Activated CD4-positive, alpha-beta T cell treated with anti-CD3 and anti-CD28 coated beads, Interleukin-2, amount 10 ng/mL, durations not matched to agents 24 days and 14 days (primary cell): ENCODE measurements at regions not wholly inside any gene's neighbourhood (a gene's known extent, or its start where the extent isn't known, plus 50 kb on each side); places are given as distances from the start of the nearest gene placed in this dataset.

Experiments used
- DNase-seq: peaks from one replicate; pipeline ENCODE4 v3.0.0; 2022
- H3K27ac Mint-ChIP-seq: one replicate; pipeline ENCODE4 v1.8.0; 2022; ENCODE audit warnings: mild to moderate bottlenecking, mixed read lengths
- H3K27me3 Mint-ChIP-seq: one replicate; pipeline ENCODE4 v1.8.0; 2022; ENCODE audit warnings: mixed read lengths
- H3K36me3 Mint-ChIP-seq: one replicate; pipeline ENCODE4 v1.8.0; 2022; ENCODE audit warnings: low read depth, mild to moderate bottlenecking, mixed read lengths
- H3K4me1 Mint-ChIP-seq: one replicate; pipeline ENCODE4 v1.8.0; 2021; ENCODE audit warnings: mixed read lengths
- H3K4me3 Mint-ChIP-seq: one replicate; pipeline ENCODE4 v1.8.0; 2022; ENCODE audit warnings: mild to moderate bottlenecking, moderate library complexity, mixed read lengths
- H3K9me3 Mint-ChIP-seq: one replicate; pipeline ENCODE4 v1.8.0; 2021; ENCODE audit warnings: mixed read lengths
- intact Hi-C: fragments of 100-400 bp; cut with micrococcal nuclease; formaldehyde crosslinking; loops from one replicate; pipeline ENCODE4 v1.15.1; 2023

DNA sequence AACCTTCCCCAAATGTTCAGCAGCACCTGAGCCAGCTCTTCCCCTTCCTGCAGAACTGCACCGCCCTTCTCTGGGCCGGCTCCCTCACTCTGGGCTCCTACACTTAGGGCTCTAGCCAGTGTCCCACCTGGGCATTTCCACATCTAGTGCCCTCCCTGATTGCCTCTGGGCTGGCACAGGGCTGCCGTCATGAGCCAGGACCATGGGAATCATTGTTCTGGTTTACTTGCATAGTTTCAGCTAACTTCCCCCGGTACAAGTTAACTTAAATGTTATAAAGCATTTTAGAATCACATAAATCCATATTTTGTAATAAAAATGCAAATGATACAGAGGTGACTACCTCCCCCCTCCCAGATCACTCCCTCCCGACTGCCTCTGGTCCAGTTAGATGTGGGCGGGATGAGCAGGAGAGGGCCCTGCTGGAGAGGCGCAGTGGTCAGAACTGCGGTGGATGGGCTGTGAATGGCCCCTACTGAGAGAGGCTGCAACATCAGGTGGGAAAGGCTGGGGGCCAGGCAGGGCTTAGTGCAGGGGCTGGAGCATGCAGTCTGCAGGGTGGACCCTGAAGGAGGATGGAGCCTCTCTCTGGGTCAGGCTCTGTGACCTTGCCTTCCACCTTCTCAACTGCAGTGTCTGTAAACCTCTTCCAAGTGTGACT lies 371.4 kb upstream of the C1orf174 start:
- H3K4me1 Mint-ChIP-seq, result peaks cover 5% of the 10 kb centered on the region
- H3K36me3 Mint-ChIP-seq, result no peaks in the 10 kb centered on the region
- H3K4me3 Mint-ChIP-seq, result no peak overlapping the region
- intact Hi-C loops, result no loop called here
- H3K9me3 Mint-ChIP-seq, result peaks cover 4% of the 10 kb centered on the region
- H3K27me3 Mint-ChIP-seq, result peaks cover 5% of the 10 kb centered on the region
- no peak overlapping the region for H3K27ac Mint-ChIP-seq
- no peak for DNase-seq

DNA sequence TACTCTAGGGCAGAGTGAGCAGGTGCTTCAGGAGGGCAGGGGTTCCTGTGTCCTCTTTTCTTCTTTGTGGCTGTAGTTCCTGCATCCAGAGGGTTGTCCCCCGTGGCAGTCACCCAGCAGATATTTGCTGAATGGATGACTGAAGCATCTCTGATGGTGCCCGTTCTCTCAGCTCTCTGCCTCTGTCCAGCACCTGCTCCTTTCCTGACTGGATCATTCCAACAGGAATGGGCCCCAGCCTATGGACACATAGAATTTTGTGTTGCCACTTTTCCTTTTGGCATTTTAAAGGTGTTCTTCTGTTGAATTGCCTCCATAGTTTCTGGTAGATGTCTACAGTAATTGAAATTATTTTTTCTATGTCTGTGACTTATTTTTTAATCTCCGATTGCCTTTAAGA lies 372.5 kb upstream of the C1orf174 start:
- Mint-ChIP-seq H3K4me3 (no peak overlapping the region), H3K36me3 (no peaks in the 10 kb centered on the region), H3K27ac (no peak overlapping the region), H3K27me3 (peaks cover 5% of the 10 kb centered on the region), H3K9me3 (peaks cover 12% of the 10 kb centered on the region), H3K4me1 (peaks cover 3% of the 10 kb centered on the region)
- intact Hi-C loops, result no loop called here
- no peak for DNase-seq

- H3K4me1 Mint-ChIP-seq, result peaks cover 2% of the 10 kb centered on the region
- intact Hi-C loops, result no loop called here
- no peak overlapping the region for H3K4me3 Mint-ChIP-seq
- DNase-seq, result no peak
- H3K27ac Mint-ChIP-seq, result no peak overlapping the region
- peaks cover 12% of the 10 kb centered on the region for H3K9me3 Mint-ChIP-seq
- H3K36me3 Mint-ChIP-seq, result no peaks in the 10 kb centered on the region
- peaks cover 5% of the 10 kb centered on the region for H3K27me3 Mint-ChIP-seq
Observed at GRCh38 chr1:4273243-4273642, 373.2 kb upstream of the C1orf174 start.

- Mint-ChIP-seq H3K4me3 (no peak overlapping the region), H3K4me1 (no peaks in the 10 kb centered on the region), H3K27ac (no peak overlapping the region), H3K9me3 (peaks cover 12% of the 10 kb centered on the region), H3K27me3 (peaks cover 5% of the 10 kb centered on the region), H3K36me3 (no peaks in the 10 kb centered on the region)
- intact Hi-C loops, result no loop called here
- no peak for DNase-seq
Observed at GRCh38 chr1:4273747-4274146, 373.7 kb upstream of the C1orf174 start.

DNA sequence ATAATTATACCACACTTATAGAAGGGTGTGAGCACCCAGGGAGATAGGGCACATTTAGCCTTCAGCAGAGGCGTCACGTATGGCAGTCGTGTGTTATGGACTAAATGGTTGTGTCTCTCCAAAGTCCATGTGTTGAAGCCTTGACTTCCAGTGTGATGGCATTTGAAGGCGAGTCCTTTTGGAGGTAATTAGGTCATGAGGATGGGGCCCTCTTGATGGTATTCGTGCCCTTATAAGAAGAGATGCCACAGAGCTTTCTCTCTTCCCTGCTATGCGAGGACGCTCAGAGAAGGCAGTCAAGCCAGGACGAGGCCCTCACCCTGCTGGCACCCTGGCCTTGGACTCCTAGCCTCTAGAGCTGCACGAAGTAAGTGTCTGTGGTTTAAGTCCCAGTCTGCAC lies 375.0 kb upstream of the C1orf174 start:
- H3K9me3 Mint-ChIP-seq, result peaks cover 12% of the 10 kb centered on the region
- H3K27me3 Mint-ChIP-seq, result peaks cover 5% of the 10 kb centered on the region
- intact Hi-C loops, result no loop called here
- no peak overlapping the region for H3K4me3 Mint-ChIP-seq
- no peak overlapping the region for H3K27ac Mint-ChIP-seq
- H3K36me3 Mint-ChIP-seq, result no peaks in the 10 kb centered on the region
- no peaks in the 10 kb centered on the region for H3K4me1 Mint-ChIP-seq
- no peak for DNase-seq

DNA sequence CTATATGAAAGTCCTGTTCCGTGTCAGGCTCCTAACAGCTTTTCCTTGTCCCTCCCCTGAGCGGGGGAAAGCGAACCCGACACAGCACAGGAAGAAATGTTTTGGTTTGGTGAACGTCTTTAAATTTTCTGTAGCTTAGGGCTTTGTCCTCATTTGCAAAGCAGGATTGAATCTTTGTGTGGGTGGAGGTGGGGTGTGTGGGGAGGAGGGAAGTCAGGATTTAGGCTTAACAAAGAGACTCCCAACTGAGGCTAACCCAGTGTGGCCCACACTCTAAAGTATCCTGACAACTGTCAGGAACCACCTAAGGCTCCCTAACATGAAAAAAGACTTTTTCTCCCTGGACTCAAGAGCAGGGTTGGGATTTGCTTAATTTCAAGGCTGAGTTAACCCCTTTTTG lies 376.2 kb upstream of the C1orf174 start:
- no peak overlapping the region for H3K27ac Mint-ChIP-seq
- no peak overlapping the region for H3K4me3 Mint-ChIP-seq
- peaks cover 12% of the 10 kb centered on the region for H3K9me3 Mint-ChIP-seq
- intact Hi-C loops, result no loop called here
- no peaks in the 10 kb centered on the region for H3K36me3 Mint-ChIP-seq
- no peak for DNase-seq
- peaks cover 5% of the 10 kb centered on the region for H3K27me3 Mint-ChIP-seq
- no peaks in the 10 kb centered on the region for H3K4me1 Mint-ChIP-seq

DNA sequence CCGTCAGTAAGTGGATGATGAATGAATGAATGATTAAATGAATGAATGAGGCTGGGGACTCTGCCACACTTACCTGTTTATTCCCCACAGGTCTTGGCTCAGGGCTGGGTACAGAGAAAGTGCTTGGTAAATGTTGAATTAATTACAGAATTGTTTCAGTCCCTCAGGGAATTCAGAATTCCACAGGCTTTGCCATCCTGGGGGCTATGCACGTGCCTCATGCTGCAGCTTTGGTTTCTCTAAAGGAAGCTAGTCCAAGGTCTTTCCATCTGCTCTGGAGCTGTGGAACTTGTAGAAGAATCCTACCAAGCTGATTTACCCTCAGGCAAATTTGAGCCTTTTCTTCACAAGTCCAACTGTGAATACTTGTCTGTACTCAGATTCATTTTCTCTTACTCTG lies 376.8 kb upstream of the AJAP1 start:
- no peaks in the 10 kb centered on the region for H3K36me3 Mint-ChIP-seq
- no peak for DNase-seq
- no peaks in the 10 kb centered on the region for H3K4me1 Mint-ChIP-seq
- intact Hi-C loops, result no loop called here
- peaks cover 12% of the 10 kb centered on the region for H3K9me3 Mint-ChIP-seq
- no peak overlapping the region for H3K27ac Mint-ChIP-seq
- no peak overlapping the region for H3K4me3 Mint-ChIP-seq
- H3K27me3 Mint-ChIP-seq, result peaks cover 5% of the 10 kb centered on the region

DNA sequence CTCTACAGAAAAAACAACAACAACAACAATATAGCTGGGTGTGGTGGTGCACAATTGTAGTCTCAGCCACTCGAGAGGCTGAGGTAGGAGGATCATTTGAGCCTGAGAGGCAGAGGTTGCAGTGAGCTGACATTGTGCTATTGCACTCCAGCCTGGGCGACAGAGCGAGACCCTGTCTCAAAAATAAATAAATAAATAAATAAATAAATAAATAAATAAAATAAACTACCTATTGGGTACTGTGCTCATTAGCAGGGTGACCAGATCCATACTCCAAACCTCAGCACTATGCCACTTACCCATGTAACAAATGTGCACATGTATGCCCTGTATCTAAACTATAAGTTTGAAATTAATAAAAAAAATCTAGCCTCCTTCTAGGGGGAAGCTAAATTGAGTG lies 369.4 kb upstream of the AJAP1 start:
- H3K27ac Mint-ChIP-seq, result no peak overlapping the region
- DNase-seq, result no peak
- H3K4me3 Mint-ChIP-seq, result no peak overlapping the region
- intact Hi-C loops, result no loop called here
- no peaks in the 10 kb centered on the region for H3K27me3 Mint-ChIP-seq
- no peaks in the 10 kb centered on the region for H3K4me1 Mint-ChIP-seq
- no peaks in the 10 kb centered on the region for H3K36me3 Mint-ChIP-seq
- peaks cover 4% of the 10 kb centered on the region for H3K9me3 Mint-ChIP-seq

- no peaks in the 10 kb centered on the region for H3K27me3 Mint-ChIP-seq
- intact Hi-C loops, result no loop called here
- no peak overlapping the region for H3K27ac Mint-ChIP-seq
- peaks cover 15% of the 10 kb centered on the region for H3K9me3 Mint-ChIP-seq
- H3K36me3 Mint-ChIP-seq, result no peaks in the 10 kb centered on the region
- H3K4me1 Mint-ChIP-seq, result no peaks in the 10 kb centered on the region
- H3K4me3 Mint-ChIP-seq, result no peak overlapping the region
- DNase-seq, result no peak
Observed at GRCh38 chr1:4292861-4293260, 361.5 kb upstream of the AJAP1 start.

- Mint-ChIP-seq H3K27ac (no peak overlapping the region), H3K36me3 (no peaks in the 10 kb centered on the region), H3K4me3 (no peak overlapping the region), H3K4me1 (no peaks in the 10 kb centered on the region), H3K9me3 (peaks cover 18% of the 10 kb centered on the region), H3K27me3 (no peaks in the 10 kb centered on the region)
- intact Hi-C loops, result no loop called here
- DNase-seq, result no peak
Observed at GRCh38 chr1:4298361-4299083, 355.9 kb upstream of the AJAP1 start.

DNA sequence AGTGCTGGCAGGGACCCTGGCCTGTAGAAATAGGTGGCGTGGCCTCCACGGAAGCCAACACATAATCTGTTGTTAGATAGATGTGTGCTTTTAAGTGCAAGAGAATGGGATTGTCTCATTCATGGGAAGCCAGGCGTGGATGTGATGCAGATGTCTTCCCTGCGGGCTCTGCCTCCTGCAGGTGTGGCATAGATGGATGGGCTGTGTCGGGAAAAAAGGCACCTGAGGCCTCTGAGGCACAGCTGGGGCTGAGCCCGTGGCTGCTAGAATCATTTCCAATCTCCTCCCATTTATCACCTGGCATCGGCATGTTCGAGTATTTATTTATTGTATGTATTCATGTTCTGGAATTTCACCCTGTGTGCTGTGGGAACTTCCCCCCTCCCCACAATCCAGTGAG lies 353.4 kb upstream of the AJAP1 start:
- DNase-seq, result no peak
- intact Hi-C loops, result no loop called here
- Mint-ChIP-seq H3K36me3 (no peaks in the 10 kb centered on the region), H3K27me3 (no peaks in the 10 kb centered on the region), H3K9me3 (peaks cover 17% of the 10 kb centered on the region), H3K27ac (no peak overlapping the region), H3K4me1 (no peaks in the 10 kb centered on the region), H3K4me3 (no peak overlapping the region)

DNA sequence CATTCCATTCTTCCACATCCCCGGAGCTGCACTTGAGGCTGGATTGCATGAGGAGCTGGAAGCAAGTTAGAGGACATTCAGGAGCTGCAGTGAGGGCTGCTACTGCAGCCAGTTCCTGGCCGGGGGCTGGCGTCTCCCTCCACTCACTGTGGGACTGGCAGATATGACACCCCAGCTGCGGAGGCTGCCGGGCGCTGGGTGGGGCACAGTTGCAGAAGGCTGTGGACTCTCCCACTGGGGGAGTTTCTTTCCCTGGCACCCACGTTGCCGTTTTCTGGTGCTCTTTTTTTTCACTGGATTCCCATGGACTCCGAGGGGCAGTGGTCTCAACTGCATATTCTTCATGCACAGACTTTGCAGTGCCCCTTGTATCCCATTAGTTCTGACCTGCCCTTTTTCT lies 351.1 kb upstream of the AJAP1 start:
- Mint-ChIP-seq H3K9me3 (peaks cover 8% of the 10 kb centered on the region), H3K4me1 (no peaks in the 10 kb centered on the region), H3K36me3 (no peaks in the 10 kb centered on the region), H3K27me3 (no peaks in the 10 kb centered on the region), H3K4me3 (no peak overlapping the region), H3K27ac (no peak overlapping the region)
- no peak for DNase-seq
- intact Hi-C loops, result no loop called here

DNA sequence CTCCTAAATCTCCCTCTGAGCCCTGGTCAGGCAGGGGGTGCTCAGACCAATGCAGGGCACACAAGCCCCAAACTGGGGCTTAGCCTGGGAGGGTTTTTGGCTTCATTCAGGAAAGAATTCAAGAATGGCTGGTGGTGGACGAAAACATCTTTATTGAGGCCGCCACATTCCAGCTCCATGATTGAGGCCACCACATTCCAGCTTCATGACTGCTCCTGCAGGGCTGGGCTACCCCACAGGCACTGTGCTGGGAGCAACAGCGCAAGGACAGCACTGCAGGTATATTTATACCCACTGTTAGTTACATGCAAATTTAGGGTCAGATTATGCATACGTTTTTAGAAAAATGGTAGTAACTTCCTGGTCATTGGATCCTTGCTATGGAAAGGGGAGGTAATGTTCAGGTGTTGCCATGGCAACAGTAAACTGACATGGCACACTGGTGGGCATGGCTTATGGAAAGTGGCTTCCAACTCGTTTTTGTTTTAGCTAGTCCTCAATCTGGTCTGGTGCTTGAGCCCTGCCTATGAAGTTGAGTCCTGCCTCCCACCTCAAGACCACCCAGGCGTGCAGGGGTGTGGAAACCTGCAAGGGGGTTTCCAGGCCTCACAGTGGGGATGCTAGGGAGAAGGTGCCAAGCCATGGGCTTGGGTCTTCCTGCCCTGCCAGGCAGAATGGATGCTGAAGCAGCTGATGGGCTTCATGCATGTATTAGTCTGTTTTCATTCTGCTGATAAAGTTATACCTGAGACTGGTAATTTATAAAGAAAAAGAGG lies 348.7 kb upstream of the AJAP1 start:
- Mint-ChIP-seq H3K27ac (no peak overlapping the region), H3K9me3 (peaks cover 8% of the 10 kb centered on the region), H3K36me3 (no peaks in the 10 kb centered on the region), H3K4me3 (no peak overlapping the region), H3K27me3 (no peaks in the 10 kb centered on the region), H3K4me1 (no peaks in the 10 kb centered on the region)
- intact Hi-C loops, result no loop called here
- no peak for DNase-seq
